Ureter (tissue), 1 donor: ENCODE measurements at regions not wholly inside any gene's neighbourhood (a gene's known extent, or its start where the extent isn't known, plus 50 kb on each side); places are given as distances from the start of the nearest gene placed in this dataset.
"Not testable (repeated sequence)": the region's sequence is repeated elsewhere in the genome, so short reads cannot be mapped to it uniquely, and the experiment has no call there.

Source experiments
- DNase-seq: peaks from one replicate; pipeline ENCODE4 v3.0.0-alpha.2; 2020; ENCODE audit warnings: low spot score
- donor health status: DM: yes; HTN: yes; CAD: no.

GRCh38 chr1:65590279-65590678 is 169.8 kb downstream of the LEPR start:
- DNase-seq = no peak

- no peak for DNase-seq
Measured at GRCh38 chr1:65593516-65593915, 173.0 kb downstream of the LEPR start.

- DNase-seq = no peak
Measured at GRCh38 chr1:65595724-65596123, 175.3 kb downstream of the LEPR start.

GRCh38 chr1:65596768-65597167 is 176.3 kb downstream of the LEPR start:
- no peak for DNase-seq

- DNase-seq = no peak
Measured at GRCh38 chr1:65605621-65606020, 185.2 kb downstream of the LEPR start.

GRCh38 chr1:65606426-65606825 is 186.0 kb downstream of the LEPR start:
- no peak for DNase-seq

- DNase-seq = no peak
Measured at GRCh38 chr1:65613884-65614283, 178.8 kb upstream of the PDE4B start.

GRCh38 chr1:65615859-65616258 is 176.8 kb upstream of the PDE4B start:
- DNase-seq = no peak

GRCh38 chr1:65621721-65622120 is 171.0 kb upstream of the PDE4B start:
- not testable (repeated sequence) for DNase-seq

GRCh38 chr1:65623895-65624294 is 168.8 kb upstream of the PDE4B start:
- DNase-seq = no peak

GRCh38 chr1:65625528-65625927 is 167.2 kb upstream of the PDE4B start:
- DNase-seq = no peak

- no peak for DNase-seq
Measured at GRCh38 chr1:65626003-65626402, 166.7 kb upstream of the PDE4B start.

GRCh38 chr1:65629788-65630187 is 162.9 kb upstream of the PDE4B start:
- no peak for DNase-seq

- DNase-seq = no peak
Measured at GRCh38 chr1:65630855-65631254, 161.8 kb upstream of the PDE4B start.

GRCh38 chr1:65632235-65632634 is 160.5 kb upstream of the PDE4B start:
- no peak for DNase-seq

GRCh38 chr1:65640046-65640445 is 152.6 kb upstream of the PDE4B start:
- DNase-seq = no peak

- DNase-seq = not testable (repeated sequence)
Measured at GRCh38 chr1:65649185-65649584, 143.5 kb upstream of the PDE4B start.

- DNase-seq = no peak
Measured at GRCh38 chr1:65650682-65651081, 142.0 kb upstream of the PDE4B start.

- DNase-seq = not testable (repeated sequence)
Measured at GRCh38 chr1:65654526-65654925, 138.2 kb upstream of the PDE4B start.

- DNase-seq = not testable (repeated sequence)
Measured at GRCh38 chr1:65657609-65658008, 135.1 kb upstream of the PDE4B start.

- DNase-seq = no peak
Measured at GRCh38 chr1:65658122-65658521, 134.6 kb upstream of the PDE4B start.

GRCh38 chr1:65668368-65668767 is 124.3 kb upstream of the PDE4B start:
- DNase-seq = no peak

GRCh38 chr1:65670518-65670917 is 122.2 kb upstream of the PDE4B start:
- DNase-seq = no peak

GRCh38 chr1:65674522-65674921 is 118.2 kb upstream of the PDE4B start:
- no peak for DNase-seq

- DNase-seq = no peak
Measured at GRCh38 chr1:65679773-65680172, 112.9 kb upstream of the PDE4B start.
